GM21526 (cell line): ENCODE measurements at regions not wholly inside any gene's neighbourhood (a gene's known extent, or its start where the extent isn't known, plus 50 kb on each side); places are given as distances from the start of the nearest gene placed in this dataset.
"Not testable (repeated sequence)": the region's sequence is repeated elsewhere in the genome, so short reads cannot be mapped to it uniquely, and the experiment has no call there.

Experiments
- ATAC-seq: cut with Tn5 transposase; IDR thresholded peaks from one replicate; pipeline ENCODE4 v1.9.1; 2021; ENCODE audit warnings: moderate library complexity; ENCODE audit not compliant: unreplicated experiment, low FRiP score

DNA sequence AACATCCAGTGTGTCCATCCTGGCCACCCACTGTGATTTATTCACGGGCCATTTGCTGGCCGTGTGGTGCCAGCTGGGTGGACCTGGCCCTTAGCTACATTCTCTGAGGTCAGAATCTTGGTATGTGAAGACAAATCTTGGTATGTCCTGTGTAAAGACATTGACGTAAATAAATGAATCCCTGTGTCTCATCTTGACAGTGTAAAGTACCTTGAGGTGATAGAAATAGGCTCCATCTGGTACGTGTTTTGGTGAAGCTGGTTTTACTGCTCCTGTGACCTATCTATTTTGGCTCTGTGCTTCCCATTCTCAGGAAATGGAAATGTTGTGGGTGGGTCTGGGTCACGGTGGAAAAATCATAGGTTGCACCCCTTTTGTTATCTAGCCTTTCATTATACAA is 245.4 kb upstream of the ANKH start:
- ATAC-seq, result no peak

DNA sequence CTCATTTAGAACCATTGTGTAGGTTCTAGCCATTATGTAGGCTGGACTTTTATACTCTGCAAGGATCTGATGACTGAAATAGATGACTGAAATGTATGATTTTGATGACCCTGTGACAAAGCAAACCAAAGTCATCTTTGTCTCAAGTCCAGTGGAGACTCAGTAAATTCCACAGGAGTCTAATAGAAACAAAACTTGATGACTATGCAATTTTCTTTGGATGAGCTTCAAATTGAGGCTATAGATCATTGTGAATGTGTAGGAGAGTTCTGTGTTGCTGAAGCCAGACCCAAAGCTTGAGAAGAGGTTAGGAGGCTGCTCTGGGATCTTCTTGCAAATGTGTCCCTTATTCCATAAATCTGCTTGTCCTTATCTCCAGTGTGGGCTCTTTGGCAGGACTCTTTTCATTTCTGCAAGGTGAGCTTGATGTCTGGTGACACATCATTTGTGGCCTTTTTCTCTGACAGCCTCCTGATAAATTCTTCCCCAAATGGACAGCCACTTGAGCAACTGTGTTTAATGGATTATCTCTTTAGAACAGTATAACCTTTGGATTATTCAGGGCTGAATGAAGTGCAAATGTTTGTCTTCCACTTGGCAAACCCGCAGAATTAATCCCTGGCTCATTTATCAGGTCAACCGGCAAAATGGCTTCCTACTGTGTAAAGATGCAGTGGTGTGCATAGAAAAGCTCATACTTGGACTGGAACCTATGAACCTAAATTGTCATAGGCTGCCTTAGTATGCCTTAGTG is 235.1 kb upstream of the ANKH start:
- no peak for ATAC-seq

DNA sequence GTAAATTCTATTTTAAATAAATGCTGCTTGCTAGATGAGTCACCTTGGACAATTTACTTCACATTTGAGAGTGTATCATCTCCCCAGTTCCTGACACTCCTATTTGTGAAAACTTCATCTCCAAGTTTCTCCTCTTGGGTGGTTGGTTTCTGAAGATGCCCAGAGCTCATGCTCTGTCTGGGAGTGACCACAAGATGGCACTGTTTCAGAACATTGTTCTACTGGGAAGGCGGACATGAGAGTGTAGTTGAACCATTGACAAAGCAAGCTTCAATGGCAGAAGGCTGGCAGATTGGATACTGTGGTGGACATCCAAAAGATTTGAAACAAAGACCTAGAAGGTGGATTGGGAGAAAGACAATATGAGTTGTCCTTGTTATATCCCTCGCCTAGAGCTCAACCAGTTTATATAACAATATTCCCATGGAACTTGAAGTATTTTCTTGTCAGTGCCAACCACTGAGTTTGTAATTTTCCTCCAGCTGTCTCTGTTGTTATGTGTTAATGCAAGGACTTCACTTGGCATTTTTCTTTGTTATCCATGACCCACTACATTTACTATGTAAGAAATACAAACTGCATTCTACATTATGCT is 234.3 kb upstream of the ANKH start:
- peak; percentile 92 for ATAC-seq

DNA sequence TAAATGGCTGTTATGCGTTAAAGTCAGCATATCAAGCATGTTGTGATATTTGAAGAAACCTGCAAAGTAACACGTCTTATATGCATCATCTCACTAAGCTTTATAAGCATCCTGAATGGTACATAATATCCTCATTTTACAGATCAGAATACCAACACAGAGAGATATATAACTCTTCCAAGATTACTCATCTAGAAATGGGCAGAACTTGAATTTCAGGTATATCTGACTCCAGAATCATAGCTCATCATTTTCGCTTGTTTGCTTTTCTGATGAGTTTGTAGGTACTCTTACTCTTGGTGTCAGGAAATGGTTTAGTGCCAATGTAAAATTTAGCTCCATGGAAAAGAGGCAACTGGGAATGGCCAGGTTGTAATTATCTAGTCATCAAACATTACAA is 232.3 kb upstream of the ANKH start:
- no peak for ATAC-seq

DNA sequence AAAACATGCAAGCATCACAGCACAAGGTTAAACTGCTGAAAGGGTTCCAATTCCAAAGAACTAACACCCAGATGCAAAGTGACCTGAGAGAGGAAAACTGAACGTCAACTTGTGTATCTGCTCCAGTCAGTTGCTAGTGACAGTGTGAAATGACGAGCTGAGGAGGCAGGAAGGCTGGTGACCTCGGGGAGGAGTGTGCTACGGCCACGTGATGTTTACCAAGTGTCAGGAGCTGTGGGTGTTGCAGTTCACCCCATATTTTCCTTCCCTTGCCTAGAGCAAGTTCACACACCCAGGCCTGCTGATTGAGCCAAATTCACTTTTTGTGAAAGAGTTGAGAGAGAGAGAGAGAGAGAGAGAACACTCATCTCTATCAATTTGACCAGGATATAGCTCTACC is 231.6 kb upstream of the ANKH start:
- no peak for ATAC-seq

DNA sequence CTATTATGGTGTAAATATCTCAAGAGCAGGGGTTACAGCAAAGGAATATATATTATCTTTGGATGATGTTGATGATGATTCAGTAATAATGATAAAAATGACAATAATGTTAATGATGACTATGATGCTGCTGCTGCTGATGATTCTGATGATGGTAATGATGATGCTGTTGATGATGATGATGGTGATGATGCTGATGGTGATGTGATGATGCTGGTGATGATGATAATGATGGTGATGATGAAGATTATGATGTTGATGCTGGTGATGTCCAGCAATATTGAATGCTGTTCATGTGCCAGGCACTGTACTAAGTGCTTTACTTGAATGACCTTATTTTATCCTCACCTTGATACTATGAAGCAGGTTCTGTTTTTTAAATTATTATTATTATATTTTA is 226.0 kb upstream of the ANKH start:
- no peak for ATAC-seq

DNA sequence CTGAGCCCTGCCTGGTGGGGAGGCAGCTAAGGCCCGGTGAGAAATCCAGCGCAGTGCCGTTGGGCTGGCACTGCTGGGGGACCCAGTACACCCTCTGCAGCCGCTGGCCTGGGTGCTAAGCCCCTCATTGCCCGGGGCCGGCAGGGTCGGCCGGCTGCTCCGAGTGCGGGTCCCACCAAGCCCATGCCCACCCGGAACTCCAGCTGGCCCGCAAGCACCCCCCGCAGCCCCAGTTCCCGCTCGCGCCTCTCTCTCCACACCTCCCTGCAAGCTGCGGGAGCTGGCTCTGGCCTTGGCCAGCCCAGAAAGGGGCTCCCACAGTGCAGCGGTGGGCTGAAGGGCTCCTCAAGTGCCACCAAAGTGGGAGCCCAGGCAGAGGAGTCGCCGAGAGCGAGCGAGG is 225.1 kb upstream of the ANKH start:
- not testable (repeated sequence) for ATAC-seq

DNA sequence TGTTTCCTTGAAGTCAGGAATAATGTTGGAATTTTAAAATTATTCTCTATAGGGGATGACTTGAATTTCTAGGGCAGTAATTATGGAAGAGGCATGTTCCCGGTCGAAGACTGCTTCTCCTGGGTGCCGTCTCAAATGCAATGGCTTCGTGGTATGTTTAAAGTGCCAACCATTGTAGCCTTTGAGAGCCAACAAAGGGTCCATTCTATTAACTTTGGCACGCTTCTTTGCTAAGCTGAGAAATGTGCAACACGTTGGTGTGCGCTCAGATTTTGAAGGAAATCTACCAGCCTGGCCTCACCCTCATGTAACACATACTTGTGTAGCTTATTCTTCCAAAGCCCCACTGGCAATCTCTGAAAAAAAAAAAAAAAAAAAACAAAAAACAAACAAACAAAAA is 221.2 kb upstream of the ANKH start:
- no peak for ATAC-seq

DNA sequence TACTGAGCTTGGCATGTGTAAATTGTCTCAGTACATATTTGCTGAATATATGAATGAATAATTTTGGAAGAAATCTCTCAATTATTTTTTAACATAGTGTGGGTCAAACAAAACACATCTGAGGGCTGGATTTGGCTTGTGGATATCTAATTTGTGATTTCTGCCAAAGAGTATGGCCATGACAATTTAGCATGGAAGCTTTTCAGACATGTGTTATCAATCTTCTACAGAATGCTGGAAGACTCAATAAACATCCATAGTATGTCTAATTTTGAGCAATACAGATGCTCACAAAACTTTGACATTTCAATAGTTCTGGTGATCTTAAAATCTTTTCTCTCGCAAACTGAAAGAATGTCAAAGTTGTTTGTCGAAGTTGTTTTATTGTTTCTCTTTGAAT is 214.1 kb upstream of the ANKH start:
- ATAC-seq, result no peak

DNA sequence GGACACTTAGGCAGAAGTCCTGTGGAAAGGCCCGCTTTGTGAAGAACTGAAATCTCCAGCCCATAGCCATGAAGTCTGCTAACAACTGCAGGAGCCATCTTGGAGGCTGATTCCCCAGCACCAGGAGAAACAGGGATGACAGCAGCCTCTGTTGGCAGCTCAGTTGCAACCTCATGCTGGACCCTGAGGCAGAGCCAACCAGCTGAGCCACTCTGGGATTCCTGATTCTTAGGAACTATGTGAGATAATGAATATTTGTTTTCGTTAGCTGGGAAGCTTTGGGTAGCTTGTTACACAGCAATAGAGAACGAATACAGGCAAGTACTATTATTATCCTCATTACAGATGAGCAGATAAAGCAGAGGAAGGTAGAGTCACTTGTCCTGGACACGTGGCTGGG is 210.5 kb upstream of the ANKH start:
- ATAC-seq, result no peak

DNA sequence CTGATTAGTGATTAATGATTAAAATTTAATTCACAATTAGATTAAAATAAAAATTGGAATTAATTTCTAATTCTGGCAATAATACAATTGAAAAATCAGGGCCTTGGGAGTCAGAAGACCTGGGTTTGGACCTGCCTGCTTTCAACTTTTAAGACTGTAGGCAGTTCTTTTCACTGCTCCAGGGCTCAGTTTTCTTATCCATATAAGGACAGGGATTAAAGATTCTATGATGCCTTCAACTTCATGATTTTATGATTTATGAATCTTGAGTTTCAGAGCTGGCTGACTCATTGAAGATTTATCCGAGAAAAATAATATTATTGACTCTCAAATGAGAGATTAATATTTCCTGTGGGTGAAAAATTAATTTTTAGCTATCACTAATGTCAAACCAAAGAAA is 208.6 kb upstream of the ANKH start:
- ATAC-seq, result no peak

DNA sequence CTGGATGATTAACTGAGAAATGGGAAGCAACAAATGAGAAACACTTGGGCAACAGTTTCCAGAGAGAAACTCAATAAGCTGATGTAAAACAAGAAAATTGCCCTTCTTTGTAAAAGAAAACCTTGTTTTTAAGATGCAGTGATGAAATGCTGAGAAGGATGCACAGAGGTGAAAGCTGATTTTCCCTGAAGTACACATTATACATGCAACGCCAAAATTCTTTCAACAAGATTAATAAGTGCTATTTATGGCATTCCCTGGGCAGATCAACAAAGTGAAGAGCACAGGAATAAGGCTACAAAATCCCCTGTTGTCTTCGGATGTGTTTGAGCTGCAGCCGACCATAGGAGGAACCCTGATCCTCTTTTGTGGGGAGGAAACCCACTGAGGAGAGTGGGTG is 208.0 kb upstream of the ANKH start:
- ATAC-seq, result no peak

DNA sequence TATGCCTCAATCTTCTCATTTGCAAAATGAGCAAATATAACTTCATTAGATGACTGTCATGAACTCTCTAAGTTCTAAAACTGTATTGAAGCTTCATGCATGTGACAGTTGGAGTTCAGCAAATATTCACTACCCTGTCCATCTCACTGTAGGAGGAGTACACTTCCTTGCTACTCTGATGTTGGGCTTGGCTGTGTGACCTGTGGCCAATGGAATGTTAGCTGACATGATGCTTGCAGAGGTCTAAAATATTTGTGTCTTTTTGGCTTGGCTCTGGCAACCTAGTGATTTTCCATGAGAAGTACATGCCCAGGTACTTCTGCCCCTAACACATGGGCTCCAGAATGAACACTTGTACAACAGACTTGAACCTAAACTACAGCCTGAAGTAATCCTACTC is 203.1 kb upstream of the ANKH start:
- ATAC-seq, result no peak

DNA sequence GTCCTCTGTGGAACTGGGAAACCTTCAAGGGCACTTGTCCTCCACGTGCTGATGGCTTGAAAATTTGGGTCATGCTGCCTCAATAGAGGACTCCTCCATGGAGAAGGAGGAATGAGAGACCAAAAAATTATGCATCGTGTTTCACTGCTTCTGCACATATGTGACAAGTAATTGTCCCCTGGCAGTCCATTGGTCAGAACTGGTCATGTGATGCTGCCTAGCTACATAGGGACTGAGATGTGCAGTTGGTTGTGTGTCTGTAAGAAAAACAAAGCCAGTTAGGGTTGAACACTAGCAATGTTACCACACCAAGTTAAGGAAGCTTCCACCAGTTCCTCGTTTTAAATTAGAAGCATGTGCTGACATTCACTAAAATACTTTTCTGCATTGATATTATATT is 201.9 kb upstream of the ANKH start:
- ATAC-seq, result no peak

DNA sequence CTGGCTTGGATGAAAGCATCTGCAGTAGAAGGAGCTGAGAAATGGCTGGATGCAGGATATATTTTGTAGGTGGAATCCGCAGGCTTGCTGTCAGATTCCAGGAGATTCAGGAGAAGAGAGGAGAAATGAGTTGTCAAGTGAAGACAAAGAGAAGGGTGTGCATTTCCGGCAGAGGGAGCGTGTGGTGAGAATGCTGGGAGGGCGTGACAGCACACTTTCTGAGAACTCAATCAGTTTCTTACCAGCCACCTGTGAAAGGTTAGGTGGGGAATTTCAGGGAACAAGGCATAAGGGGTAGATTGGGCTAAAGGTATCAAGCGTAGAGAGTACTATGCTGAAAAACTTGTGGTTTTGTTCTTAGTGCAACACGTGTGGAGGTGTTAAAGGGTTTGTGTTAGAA is 199.3 kb upstream of the ANKH start:
- no peak for ATAC-seq

DNA sequence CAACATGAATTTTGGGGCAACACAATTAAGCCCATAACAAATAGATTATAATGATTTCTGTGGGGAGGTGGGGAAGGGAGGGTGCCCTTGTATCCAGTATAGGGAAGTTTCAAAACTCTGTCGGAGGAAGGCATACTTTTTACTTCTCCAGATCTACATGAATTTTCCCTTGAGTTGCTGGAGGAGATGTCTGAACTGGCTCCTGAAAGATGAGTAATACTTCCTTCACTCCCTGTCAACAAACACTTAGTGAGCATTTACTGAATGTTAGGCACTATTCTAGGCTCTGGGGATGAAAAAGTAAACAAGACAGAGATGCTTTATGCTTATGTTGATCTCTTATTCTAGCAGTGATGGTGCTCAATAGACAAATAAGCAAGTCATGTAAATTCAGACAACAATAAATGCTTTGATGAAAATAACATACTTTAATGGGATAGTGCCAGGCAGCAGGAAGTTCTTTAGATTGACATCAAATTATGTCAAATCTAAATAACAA is 197.9 kb upstream of the ANKH start:
- ATAC-seq, result no peak

DNA sequence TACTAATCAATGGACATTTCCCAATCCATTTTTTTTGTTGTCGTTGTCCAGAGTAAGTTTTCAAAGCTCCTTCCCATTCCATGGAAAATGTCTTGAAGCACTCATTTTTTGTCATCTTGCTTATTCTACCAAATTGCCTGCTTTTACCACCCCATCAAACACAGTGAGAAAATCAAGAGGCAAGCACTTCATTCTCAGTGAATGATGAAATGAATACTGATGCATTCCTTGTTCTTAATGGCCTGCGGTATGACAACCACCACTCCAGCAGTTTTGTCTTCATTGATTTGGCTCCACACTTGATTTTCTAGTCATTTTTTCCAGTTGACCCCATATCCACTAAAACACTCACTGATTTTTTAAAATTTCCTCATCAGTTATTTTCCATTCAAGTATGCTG is 193.5 kb upstream of the ANKH start:
- no peak for ATAC-seq

DNA sequence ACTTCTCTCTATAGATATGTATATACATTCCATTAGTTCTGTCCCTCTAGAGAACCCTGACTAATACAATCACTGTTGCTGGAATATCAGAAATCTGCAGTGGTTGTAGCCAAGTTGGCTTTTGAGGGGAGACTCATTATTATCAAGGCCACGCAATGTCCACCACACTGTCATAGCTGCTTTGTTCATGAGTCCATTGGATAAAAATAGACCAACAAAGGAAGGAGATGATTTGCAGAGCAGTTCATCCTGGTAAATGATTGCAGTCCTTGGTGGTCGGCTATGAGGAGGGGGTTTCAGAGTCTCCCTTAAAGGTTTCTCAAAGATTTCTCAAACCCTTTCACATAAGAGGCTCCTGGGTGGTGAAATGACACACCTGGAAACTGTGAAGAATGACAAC is 192.8 kb upstream of the ANKH start:
- no peak for ATAC-seq

DNA sequence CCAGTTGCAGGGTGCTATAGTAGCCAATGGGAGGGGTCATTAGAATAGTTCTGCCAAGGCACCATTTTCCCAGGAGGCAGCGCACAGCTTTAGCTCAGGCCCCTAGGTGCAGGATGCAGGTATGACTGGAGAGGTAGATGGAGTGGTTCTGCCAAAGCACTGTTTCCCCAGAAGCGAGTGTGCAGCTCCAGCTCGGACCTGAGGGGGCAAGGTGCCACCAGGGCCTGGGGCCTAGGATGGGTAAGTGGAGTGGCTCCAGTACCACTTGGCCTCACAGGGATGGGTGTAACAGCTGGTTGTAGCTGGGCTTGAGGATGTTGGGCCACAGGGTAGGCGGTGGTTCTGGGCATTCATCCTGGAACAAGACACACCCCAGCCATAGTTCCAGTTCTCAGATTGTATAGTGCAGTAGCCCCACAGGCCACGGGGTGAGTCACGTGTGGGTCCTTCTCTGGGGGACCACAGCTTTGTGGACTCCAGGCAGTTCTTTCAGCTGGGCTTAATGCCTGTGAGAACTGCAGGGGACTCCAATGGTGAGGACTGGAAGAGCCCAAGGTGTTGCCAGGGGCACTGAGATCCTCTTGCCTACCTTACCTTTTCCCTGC is 185.5 kb upstream of the ANKH start:
- no peak for ATAC-seq

DNA sequence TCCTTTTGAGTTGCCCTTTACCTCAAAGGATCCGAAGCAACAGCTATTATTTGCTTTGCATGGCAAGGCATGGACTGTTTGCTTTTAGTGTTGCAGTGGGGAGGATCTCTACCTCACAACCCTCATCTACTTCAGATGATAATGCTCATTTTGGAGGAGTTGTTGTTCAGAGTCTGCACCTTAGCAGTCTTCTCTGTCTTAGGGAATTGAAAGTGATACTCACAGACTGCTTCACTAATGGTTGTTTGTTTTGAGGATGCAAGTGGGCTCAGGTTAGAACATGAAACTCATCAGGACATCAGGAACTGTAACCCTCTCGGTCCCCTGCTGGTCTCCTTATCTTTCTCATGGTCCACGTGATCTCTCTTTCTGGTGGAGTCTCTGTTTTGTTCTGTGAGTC is 172.9 kb upstream of the ANKH start:
- ATAC-seq, result no peak

DNA sequence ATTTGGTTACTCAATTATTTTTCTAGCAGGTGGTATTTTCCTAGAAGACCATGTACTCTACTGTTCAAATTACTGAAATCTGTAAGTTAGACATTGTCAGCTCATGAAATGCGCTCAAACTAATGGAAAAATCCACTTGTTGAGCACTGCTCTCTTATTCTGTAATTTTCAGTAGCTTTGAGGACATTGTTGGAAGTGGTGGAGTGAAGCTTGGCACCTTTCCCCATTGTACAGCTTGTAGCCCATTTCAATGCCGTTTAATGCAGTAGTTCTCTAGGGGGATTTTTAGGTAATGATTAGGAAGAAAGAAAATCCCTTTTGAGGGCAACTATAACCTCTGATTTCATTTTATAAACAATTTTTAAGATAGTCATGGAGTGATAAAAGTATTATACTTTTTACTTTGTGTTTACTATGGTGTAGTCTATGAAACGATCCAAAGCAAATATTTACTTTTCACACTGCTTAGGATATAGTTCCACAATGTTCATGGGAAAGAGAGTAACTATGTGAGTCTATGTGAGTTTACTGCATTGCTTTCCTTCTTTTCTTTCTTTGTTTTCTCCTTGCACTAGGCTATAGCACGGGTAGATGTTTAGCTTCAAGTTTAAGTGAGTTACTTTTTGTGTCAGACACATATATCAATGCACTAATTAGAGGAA is 165.8 kb upstream of the ANKH start:
- no peak for ATAC-seq

DNA sequence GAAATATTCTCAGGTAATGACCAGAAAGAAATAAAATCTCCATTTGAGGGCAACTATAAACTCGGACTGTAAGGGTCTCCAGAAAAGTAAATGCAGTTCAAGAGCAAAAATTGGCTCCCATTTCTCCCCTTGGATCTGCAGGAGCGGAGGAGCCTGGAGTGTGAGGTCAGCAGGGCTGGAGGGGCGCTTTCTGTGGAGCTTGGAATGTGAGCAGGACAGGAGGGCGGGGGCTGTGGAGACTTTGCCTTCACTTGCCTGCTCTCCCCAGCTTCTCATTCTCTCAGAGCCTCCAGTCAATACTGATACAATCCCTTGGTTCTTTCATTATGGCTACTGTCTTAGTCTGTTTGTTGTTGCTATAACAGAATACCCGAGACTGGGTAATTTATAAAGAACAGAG is 162.8 kb upstream of the ANKH start:
- ATAC-seq, result no peak
